CD4-positive, alpha-beta T cell treated with Interleukin-1 beta for 1 hour (primary cell): ENCODE measurements at regions not wholly inside any gene's neighbourhood (a gene's known extent, or its start where the extent isn't known, plus 50 kb on each side); places are given as distances from the start of the nearest gene placed in this dataset.
A peak's percentile ranks its signal among the peaks of the same experiment; 100 is the strongest.
"Not testable (repeated sequence)": the region's sequence is repeated elsewhere in the genome, so short reads cannot be mapped to it uniquely, and the experiment has no call there.

Source experiments
- DNase-seq, 2 donors: peaks; one replicate each; pipeline ENCODE4 v3.0.0-alpha.2; 2020 to 2022

GRCh38 chr4:40681600-40681999 is 51.9 kb upstream of the RBM47 start:
- no peak for DNase-seq

- peak in 1 of 2 donors; percentile 12 for DNase-seq
Measured at GRCh38 chr4:40682290-40683101, 52.8 kb upstream of the RBM47 start.

- DNase-seq, result not testable (repeated sequence)
Measured at GRCh38 chr4:40683536-40684145, 54.0 kb upstream of the RBM47 start.

- DNase-seq, result no peak
Measured at GRCh38 chr4:40684404-40684803, 54.7 kb upstream of the RBM47 start.

GRCh38 chr4:40685300-40685699 is 55.6 kb upstream of the RBM47 start:
- DNase-seq, result no peak

- no peak for DNase-seq
Measured at GRCh38 chr4:40686081-40686913, 56.6 kb upstream of the RBM47 start.

- DNase-seq, result no peak
Measured at GRCh38 chr4:40687676-40688389, 58.2 kb upstream of the RBM47 start.

GRCh38 chr4:40688446-40689095 is 58.9 kb upstream of the RBM47 start:
- no peak for DNase-seq

- DNase-seq, result no peak
Measured at GRCh38 chr4:40693946-40694345, 55.8 kb upstream of the NSUN7 start.

- peak in 1 of 2 donors; percentile 21 for DNase-seq
Measured at GRCh38 chr4:40697476-40697875, 52.3 kb upstream of the NSUN7 start.

- DNase-seq, result no peak
Measured at GRCh38 chr4:40698733-40699132, 51.0 kb upstream of the NSUN7 start.

- DNase-seq, result no peak
Measured at GRCh38 chr4:40699648-40700047, 50.1 kb upstream of the NSUN7 start.
